ENCODE measurements at regions not wholly inside any gene's neighbourhood (a gene's known extent, or its start where the extent isn't known, plus 50 kb on each side); places are given as distances from the start of the nearest gene placed in this dataset.

GRCh38 chr17:54736573-54736972 lies 164.1 kb upstream of the TOM1L1 start:
- no peak for ATAC-seq
- H3K27me3 ChIP-seq (ENCODE audit: control insufficient read depth, insufficient read depth), result no peaks in the 10 kb centered on the region
- H3K27ac ChIP-seq (ENCODE audit: low read length), result no peak overlapping the region
- DNase-seq, result no peak
- intact Hi-C loops (cut with DNase I), result no loop called here
- no peaks in the 10 kb centered on the region for H3K9me3 ChIP-seq (ENCODE audit: control insufficient read depth, low read length)
- H3K4me1 ChIP-seq (ENCODE audit: control insufficient read depth, insufficient read depth, low read length), result no peaks in the 10 kb centered on the region
- no peak overlapping the region for H3K4me3 ChIP-seq (ENCODE audit: low read length)

- H3K4me3 ChIP-seq (ENCODE audit: low read length), result no peak overlapping the region
- no peak for ATAC-seq
- intact Hi-C loops (cut with DNase I), result no loop called here
- H3K27me3 ChIP-seq (ENCODE audit: control insufficient read depth, insufficient read depth), result no peaks in the 10 kb centered on the region
- no peak overlapping the region for H3K27ac ChIP-seq (ENCODE audit: low read length)
- 80% methylated on average over 1 of the region's 1 CpG for WGBS
- H3K4me1 ChIP-seq (ENCODE audit: control insufficient read depth, insufficient read depth, low read length), result no peaks in the 10 kb centered on the region
- H3K9me3 ChIP-seq (ENCODE audit: control insufficient read depth, low read length), result no peaks in the 10 kb centered on the region
- no peak for DNase-seq
These were observed 162.2 kb upstream of the TOM1L1 start for GRCh38 chr17:54738496-54738895.

- Histone ChIP-seq H3K9me3 (ENCODE audit: control insufficient read depth, low read length) (no peaks in the 10 kb centered on the region), H3K4me3 (ENCODE audit: low read length) (no peak overlapping the region), H3K27me3 (ENCODE audit: control insufficient read depth, insufficient read depth) (no peaks in the 10 kb centered on the region), H3K4me1 (ENCODE audit: control insufficient read depth, insufficient read depth, low read length) (no peaks in the 10 kb centered on the region), H3K27ac (ENCODE audit: low read length) (no peak overlapping the region)
- intact Hi-C loops (cut with DNase I), result no loop called here
- no peak for DNase-seq
- 75% methylated on average over 1 of the region's 1 CpG for WGBS
- no peak for ATAC-seq
These were observed 155.9 kb upstream of the TOM1L1 start for GRCh38 chr17:54744750-54745149.

- Histone ChIP-seq H3K4me3 (ENCODE audit: low read length) (no peak overlapping the region), H3K27me3 (ENCODE audit: control insufficient read depth, insufficient read depth) (no peaks in the 10 kb centered on the region), H3K4me1 (ENCODE audit: control insufficient read depth, insufficient read depth, low read length) (no peaks in the 10 kb centered on the region), H3K27ac (ENCODE audit: low read length) (no peak overlapping the region), H3K9me3 (ENCODE audit: control insufficient read depth, low read length) (no peaks in the 10 kb centered on the region)
- ATAC-seq, result no peak
- no peak for DNase-seq
- intact Hi-C loops (cut with DNase I), result no loop called here
These were observed 155.4 kb upstream of the TOM1L1 start for GRCh38 chr17:54745239-54745638.

- Histone ChIP-seq H3K9me3 (ENCODE audit: control insufficient read depth, low read length) (no peaks in the 10 kb centered on the region), H3K4me1 (ENCODE audit: control insufficient read depth, insufficient read depth, low read length) (no peaks in the 10 kb centered on the region), H3K27ac (ENCODE audit: low read length) (no peak overlapping the region), H3K4me3 (ENCODE audit: low read length) (no peak overlapping the region), H3K27me3 (ENCODE audit: control insufficient read depth, insufficient read depth) (no peaks in the 10 kb centered on the region)
- no peak for DNase-seq
- intact Hi-C loops (cut with DNase I), result no loop called here
- no peak for ATAC-seq
- WGBS, result 66% methylated on average over 5 of the region's 5 CpGs
These were observed 154.8 kb upstream of the TOM1L1 start for GRCh38 chr17:54745862-54746261.

- intact Hi-C loops (cut with DNase I), result no loop called here
- Histone ChIP-seq H3K4me1 (ENCODE audit: control insufficient read depth, insufficient read depth, low read length) (no peaks in the 10 kb centered on the region), H3K9me3 (ENCODE audit: control insufficient read depth, low read length) (no peaks in the 10 kb centered on the region), H3K4me3 (ENCODE audit: low read length) (no peak overlapping the region), H3K27me3 (ENCODE audit: control insufficient read depth, insufficient read depth) (no peaks in the 10 kb centered on the region), H3K27ac (ENCODE audit: low read length) (no peak overlapping the region)
- no peak for DNase-seq
- ATAC-seq, result no peak
- WGBS, result 47% methylated on average over 1 of the region's 1 CpG
These were observed 151.5 kb upstream of the TOM1L1 start for GRCh38 chr17:54749157-54749556.

- Histone ChIP-seq H3K27ac (ENCODE audit: low read length) (no peak overlapping the region), H3K27me3 (ENCODE audit: control insufficient read depth, insufficient read depth) (no peaks in the 10 kb centered on the region), H3K4me3 (ENCODE audit: low read length) (no peak overlapping the region), H3K4me1 (ENCODE audit: control insufficient read depth, insufficient read depth, low read length) (no peaks in the 10 kb centered on the region), H3K9me3 (ENCODE audit: control insufficient read depth, low read length) (no peaks in the 10 kb centered on the region)
- intact Hi-C loops (cut with DNase I), result no loop called here
- 77% methylated on average over 15 of the region's 15 CpGs for WGBS
- ATAC-seq (no peak), DNase-seq (no peak)
These were observed 146.1 kb upstream of the TOM1L1 start for GRCh38 chr17:54754560-54754959.

- H3K27ac ChIP-seq (ENCODE audit: low read length), result no peak overlapping the region
- intact Hi-C loops (cut with DNase I), result no loop called here
- no peak overlapping the region for H3K4me3 ChIP-seq (ENCODE audit: low read length)
- no peaks in the 10 kb centered on the region for H3K4me1 ChIP-seq (ENCODE audit: control insufficient read depth, insufficient read depth, low read length)
- no peak for DNase-seq
- ATAC-seq, result no peak
- no peaks in the 10 kb centered on the region for H3K9me3 ChIP-seq (ENCODE audit: control insufficient read depth, low read length)
- no peaks in the 10 kb centered on the region for H3K27me3 ChIP-seq (ENCODE audit: control insufficient read depth, insufficient read depth)
- 53% methylated on average over 3 of the region's 3 CpGs for WGBS
These were observed 139.8 kb upstream of the TOM1L1 start for GRCh38 chr17:54760836-54761235.

- no peak overlapping the region for H3K4me3 ChIP-seq (ENCODE audit: low read length)
- intact Hi-C loops (cut with DNase I), result no loop called here
- DNase-seq, result no peak
- no peak overlapping the region for H3K27ac ChIP-seq (ENCODE audit: low read length)
- no peaks in the 10 kb centered on the region for H3K4me1 ChIP-seq (ENCODE audit: control insufficient read depth, insufficient read depth, low read length)
- H3K27me3 ChIP-seq (ENCODE audit: control insufficient read depth, insufficient read depth), result no peaks in the 10 kb centered on the region
- 26% methylated on average over 2 of the region's 2 CpGs for WGBS
- no peak for ATAC-seq
- H3K9me3 ChIP-seq (ENCODE audit: control insufficient read depth, low read length), result no peaks in the 10 kb centered on the region
These were observed 129.8 kb upstream of the TOM1L1 start for GRCh38 chr17:54770836-54771235.

GRCh38 chr17:54771409-54771915 lies 129.2 kb upstream of the TOM1L1 start:
- Histone ChIP-seq H3K4me3 (ENCODE audit: low read length) (no peak overlapping the region), H3K27ac (ENCODE audit: low read length) (no peak overlapping the region), H3K4me1 (ENCODE audit: control insufficient read depth, insufficient read depth, low read length) (no peaks in the 10 kb centered on the region), H3K27me3 (ENCODE audit: control insufficient read depth, insufficient read depth) (no peaks in the 10 kb centered on the region), H3K9me3 (ENCODE audit: control insufficient read depth, low read length) (no peaks in the 10 kb centered on the region)
- 64% methylated on average over 1 of the region's 1 CpG for WGBS
- no peak for DNase-seq
- intact Hi-C loops (cut with DNase I), result no loop called here
- ATAC-seq, result no peak

- WGBS, result 79% methylated on average over 2 of the region's 2 CpGs
- intact Hi-C loops (cut with DNase I), result no loop called here
- no peaks in the 10 kb centered on the region for H3K27me3 ChIP-seq (ENCODE audit: control insufficient read depth, insufficient read depth)
- H3K4me3 ChIP-seq (ENCODE audit: low read length), result no peak overlapping the region
- ATAC-seq, result no peak
- no peak for DNase-seq
- H3K27ac ChIP-seq (ENCODE audit: low read length), result no peak overlapping the region
- no peaks in the 10 kb centered on the region for H3K9me3 ChIP-seq (ENCODE audit: control insufficient read depth, low read length)
- H3K4me1 ChIP-seq (ENCODE audit: control insufficient read depth, insufficient read depth, low read length), result no peaks in the 10 kb centered on the region
These were observed 120.4 kb upstream of the TOM1L1 start for GRCh38 chr17:54780238-54780637.

GRCh38 chr17:54781389-54781788 lies 119.3 kb upstream of the TOM1L1 start:
- Histone ChIP-seq H3K27ac (ENCODE audit: low read length) (no peak overlapping the region), H3K4me3 (ENCODE audit: low read length) (no peak overlapping the region), H3K4me1 (ENCODE audit: control insufficient read depth, insufficient read depth, low read length) (no peaks in the 10 kb centered on the region), H3K9me3 (ENCODE audit: control insufficient read depth, low read length) (no peaks in the 10 kb centered on the region), H3K27me3 (ENCODE audit: control insufficient read depth, insufficient read depth) (no peaks in the 10 kb centered on the region)
- DNase-seq (no peak), ATAC-seq (no peak)
- 61% methylated on average over 3 of the region's 3 CpGs for WGBS
- intact Hi-C loops (cut with DNase I), result no loop called here

Measured in right cardiac atrium (tissue), 5 donors.